Endothelial cell (in vitro differentiated cells): ENCODE measurements at regions not wholly inside any gene's neighbourhood (a gene's known extent, or its start where the extent isn't known, plus 50 kb on each side); places are given as distances from the start of the nearest gene placed in this dataset.

Experiments
- DNase-seq: peaks from one replicate; pipeline ENCODE4 v3.0.0; 2021; ENCODE audit warnings: low spot score
- H3K27ac Mint-ChIP-seq: one replicate; pipeline ENCODE4 v1.8.0; 2021; ENCODE audit warnings: mixed read lengths, inconsistent platforms; ENCODE audit not compliant: unreplicated experiment
- H3K27me3 Mint-ChIP-seq: one replicate; pipeline ENCODE4 v1.8.0; 2021; ENCODE audit warnings: mild to moderate bottlenecking, moderate library complexity, mixed read lengths, inconsistent platforms; ENCODE audit not compliant: unreplicated experiment
- H3K36me3 Mint-ChIP-seq: one replicate; pipeline ENCODE4 v1.8.0; 2021; ENCODE audit warnings: mild to moderate bottlenecking, low read depth, mixed read lengths, inconsistent platforms; ENCODE audit not compliant: unreplicated experiment
- H3K4me1 Mint-ChIP-seq: one replicate; pipeline ENCODE4 v1.8.0; 2021; ENCODE audit warnings: mild to moderate bottlenecking, mixed read lengths, inconsistent platforms; ENCODE audit not compliant: unreplicated experiment
- H3K4me3 Mint-ChIP-seq: one replicate; pipeline ENCODE4 v1.8.0; 2021; ENCODE audit warnings: mild to moderate bottlenecking, mixed read lengths, inconsistent platforms; ENCODE audit not compliant: unreplicated experiment
- H3K9me3 Mint-ChIP-seq: one replicate; pipeline ENCODE4 v1.8.0; 2021; ENCODE audit warnings: mixed read lengths, inconsistent platforms; ENCODE audit not compliant: unreplicated experiment
- CTCF ChIP-seq: fragments of 200-600 bp; sonication (generic); IDR thresholded peaks from one replicate; pipeline ENCODE4 v1.5.0; 2021; ENCODE audit warnings: antibody characterized with exemption; ENCODE audit not compliant: unreplicated experiment

GRCh38 chr16:64421515-64421914 lies 700.3 kb downstream of the CDH11 start:
- H3K27me3 Mint-ChIP-seq: no peaks in the 10 kb centered on the region
- no peak overlapping the region for H3K27ac Mint-ChIP-seq
- H3K4me3 Mint-ChIP-seq: no peak overlapping the region
- H3K9me3 Mint-ChIP-seq: peaks cover 7% of the 10 kb centered on the region
- DNase-seq: no peak
- H3K4me1 Mint-ChIP-seq: no peaks in the 10 kb centered on the region
- peaks cover 3% of the 10 kb centered on the region for H3K36me3 Mint-ChIP-seq
- no peak for TF ChIP-seq CTCF

GRCh38 chr16:64419832-64420231 lies 702.0 kb downstream of the CDH11 start:
- TF ChIP-seq CTCF: no peak
- DNase-seq: no peak
- Mint-ChIP-seq H3K4me1 (no peaks in the 10 kb centered on the region), H3K36me3 (peaks cover 3% of the 10 kb centered on the region), H3K4me3 (no peak overlapping the region), H3K9me3 (peaks cover 7% of the 10 kb centered on the region), H3K27ac (no peak overlapping the region), H3K27me3 (peaks cover 3% of the 10 kb centered on the region)

- Mint-ChIP-seq H3K4me1 (no peaks in the 10 kb centered on the region), H3K27ac (no peak overlapping the region)
- TF ChIP-seq CTCF: no peak
Measured at GRCh38 chr16:64417711-64418227, 704.1 kb downstream of the CDH11 start.

GRCh38 chr16:64416216-64417005 lies 705.5 kb downstream of the CDH11 start:
- H3K4me1 Mint-ChIP-seq: no peaks in the 10 kb centered on the region
- no peak for DNase-seq
- peaks cover 1% of the 10 kb centered on the region for H3K36me3 Mint-ChIP-seq

More at GRCh38 chr16:64417711-64418227, 704.1 kb downstream of the CDH11 start:
- Mint-ChIP-seq H3K4me3 (no peak overlapping the region), H3K36me3 (peaks cover 3% of the 10 kb centered on the region), H3K27me3 (peaks cover 3% of the 10 kb centered on the region), H3K9me3 (peaks cover 7% of the 10 kb centered on the region)
- no peak for DNase-seq

More at GRCh38 chr16:64416216-64417005, 705.5 kb downstream of the CDH11 start:
- Mint-ChIP-seq H3K9me3 (peaks cover 5% of the 10 kb centered on the region), H3K27me3 (peaks cover 3% of the 10 kb centered on the region), H3K27ac (no peak overlapping the region), H3K4me3 (no peak overlapping the region)
- TF ChIP-seq CTCF: no peak
